Activated CD8-positive, alpha-beta T cell treated with anti-CD3 and anti-CD28 coated beads for 36 hours (primary cell): ENCODE measurements at regions not wholly inside any gene's neighbourhood (a gene's known extent, or its start where the extent isn't known, plus 50 kb on each side); places are given as distances from the start of the nearest gene placed in this dataset.

Experiments
- ATAC-seq: fragments of 200-7000 bp; cut with Tn5 transposase; one replicate; pipeline ENCODE4 v1.10.0; 2021; ENCODE audit warnings: mild to moderate bottlenecking, moderate library complexity
- CTCF ChIA-PET: fragments of 350-600 bp; sonication (Branson Sonifier 250); formaldehyde crosslinking; loops from one replicate; lab custom pipeline; 2021; ENCODE audit warnings: antibody characterized with exemption; lab: Charles Lee
- POLR2A ChIA-PET: fragments of 350-600 bp; sonication (Branson Sonifier 250); formaldehyde crosslinking; loops from one replicate; lab custom pipeline; 2021; ENCODE audit warnings: antibody characterized with exemption; lab: Charles Lee
- DNase-seq: peaks from one replicate; pipeline ENCODE4 v3.0.0-alpha.2; 2020
- H3K27ac Mint-ChIP-seq: one replicate; pipeline ENCODE4 v1.8.0; 2021; ENCODE audit warnings: mild to moderate bottlenecking, mixed read lengths
- H3K27me3 Mint-ChIP-seq: one replicate; pipeline ENCODE4 v1.8.0; 2021; ENCODE audit warnings: mixed read lengths
- H3K36me3 Mint-ChIP-seq: one replicate; pipeline ENCODE4 v1.8.0; 2021; ENCODE audit warnings: low read depth, mixed read lengths
- H3K4me1 Mint-ChIP-seq: one replicate; pipeline ENCODE4 v1.8.0; 2021; ENCODE audit warnings: low read depth, mixed read lengths
- H3K4me3 Mint-ChIP-seq: one replicate; pipeline ENCODE4 v1.8.0; 2021; ENCODE audit warnings: mild to moderate bottlenecking, moderate library complexity, mixed read lengths
- H3K9me3 Mint-ChIP-seq: one replicate; pipeline ENCODE4 v1.8.0; 2021; ENCODE audit warnings: mixed read lengths
- CTCF ChIP-seq: fragments of 200-600 bp; IDR thresholded peaks from one replicate; pipeline ENCODE4 v1.8.0; 2022; ENCODE audit warnings: antibody characterized with exemption, mild to moderate bottlenecking
- intact Hi-C: fragments of 100-400 bp; cut with micrococcal nuclease; formaldehyde crosslinking; loops from one replicate; pipeline ENCODE4 v1.10.0; 2022

GRCh38 chr12:105843986-105844760 lies 294.6 kb downstream of the NUAK1 start:
- intact Hi-C loops = no loop called here
- H3K4me3 Mint-ChIP-seq = no peak overlapping the region
- H3K9me3 Mint-ChIP-seq = no peaks in the 10 kb centered on the region
- DNase-seq (no peak), ATAC-seq (no peak)
- H3K27me3 Mint-ChIP-seq = no peaks in the 10 kb centered on the region
- H3K27ac Mint-ChIP-seq = no peak overlapping the region
- CTCF ChIA-PET = no interaction called here
- POLR2A ChIA-PET = no interaction called here
- TF ChIP-seq CTCF = no peak
- H3K4me1 Mint-ChIP-seq = no peaks in the 10 kb centered on the region
- H3K36me3 Mint-ChIP-seq = no peaks in the 10 kb centered on the region

GRCh38 chr12:105846331-105846730 lies 292.4 kb downstream of the NUAK1 start:
- H3K27me3 Mint-ChIP-seq = no peaks in the 10 kb centered on the region
- ChIA-PET POLR2A (no interaction called here), CTCF (no interaction called here)
- no peak overlapping the region for H3K4me3 Mint-ChIP-seq
- no peaks in the 10 kb centered on the region for H3K36me3 Mint-ChIP-seq
- no peaks in the 10 kb centered on the region for H3K9me3 Mint-ChIP-seq
- TF ChIP-seq CTCF = no peak
- intact Hi-C loops = no loop called here
- ATAC-seq (no peak), DNase-seq (no peak)
- no peak overlapping the region for H3K27ac Mint-ChIP-seq
- H3K4me1 Mint-ChIP-seq = no peaks in the 10 kb centered on the region

- ATAC-seq (no peak), DNase-seq (no peak)
- Mint-ChIP-seq H3K27me3 (no peaks in the 10 kb centered on the region), H3K4me1 (no peaks in the 10 kb centered on the region), H3K27ac (no peak overlapping the region), H3K36me3 (no peaks in the 10 kb centered on the region), H3K9me3 (no peaks in the 10 kb centered on the region), H3K4me3 (no peak overlapping the region)
- POLR2A ChIA-PET = no interaction called here
- CTCF ChIA-PET = no interaction called here
- intact Hi-C loops = no loop called here
- TF ChIP-seq CTCF = no peak
Measured at GRCh38 chr12:105847068-105847467, 291.7 kb downstream of the NUAK1 start.

GRCh38 chr12:105848286-105848685 lies 290.5 kb downstream of the NUAK1 start:
- ATAC-seq (no peak), DNase-seq (no peak)
- ChIA-PET CTCF (no interaction called here), POLR2A (no interaction called here)
- H3K36me3 Mint-ChIP-seq = no peaks in the 10 kb centered on the region
- H3K4me1 Mint-ChIP-seq = no peaks in the 10 kb centered on the region
- no peak overlapping the region for H3K4me3 Mint-ChIP-seq
- H3K27me3 Mint-ChIP-seq = no peaks in the 10 kb centered on the region
- no peak overlapping the region for H3K27ac Mint-ChIP-seq
- no peak for TF ChIP-seq CTCF
- H3K9me3 Mint-ChIP-seq = no peaks in the 10 kb centered on the region
- intact Hi-C loops = no loop called here

GRCh38 chr12:105850103-105850968 lies 288.4 kb downstream of the NUAK1 start:
- Mint-ChIP-seq H3K36me3 (no peaks in the 10 kb centered on the region), H3K27ac (no peak overlapping the region), H3K4me1 (no peaks in the 10 kb centered on the region), H3K4me3 (no peak overlapping the region), H3K9me3 (no peaks in the 10 kb centered on the region), H3K27me3 (no peaks in the 10 kb centered on the region)
- no peak for TF ChIP-seq CTCF
- DNase-seq (no peak), ATAC-seq (no peak)
- POLR2A ChIA-PET = no interaction called here
- intact Hi-C loops = no loop called here
- CTCF ChIA-PET = no interaction called here
